Ecto neural progenitor cell (in vitro differentiated cells): ENCODE measurements at regions not wholly inside any gene's neighbourhood (a gene's known extent, or its start where the extent isn't known, plus 50 kb on each side); places are given as distances from the start of the nearest gene placed in this dataset.
"Not testable (repeated sequence)": the region's sequence is repeated elsewhere in the genome, so short reads cannot be mapped to it uniquely, and the experiment has no call there.

Experiments
- DNase-seq: peaks from one replicate; pipeline ENCODE4 v3.0.0-alpha.2; 2018; ENCODE audit warnings: low spot score

DNA sequence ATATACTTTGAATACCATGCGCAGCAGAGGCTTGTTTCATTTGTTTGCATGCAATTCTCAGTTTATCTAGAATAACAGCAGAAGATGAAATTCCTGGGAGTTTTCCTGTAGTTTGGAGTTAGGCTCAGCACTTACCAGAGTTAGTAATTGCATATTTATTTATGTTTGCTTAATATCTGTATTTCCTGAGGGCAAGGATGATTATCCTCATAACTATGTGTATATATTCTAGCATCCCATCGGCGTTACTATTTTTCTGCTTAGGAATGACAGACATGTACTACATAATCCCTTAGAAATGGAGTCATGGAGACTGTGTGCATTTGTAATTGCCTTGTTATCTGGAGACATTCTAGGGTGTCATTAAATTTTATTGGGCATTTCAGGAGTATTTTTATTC is 1184.8 kb downstream of the DTWD2 start:
- no peak for DNase-seq

DNA sequence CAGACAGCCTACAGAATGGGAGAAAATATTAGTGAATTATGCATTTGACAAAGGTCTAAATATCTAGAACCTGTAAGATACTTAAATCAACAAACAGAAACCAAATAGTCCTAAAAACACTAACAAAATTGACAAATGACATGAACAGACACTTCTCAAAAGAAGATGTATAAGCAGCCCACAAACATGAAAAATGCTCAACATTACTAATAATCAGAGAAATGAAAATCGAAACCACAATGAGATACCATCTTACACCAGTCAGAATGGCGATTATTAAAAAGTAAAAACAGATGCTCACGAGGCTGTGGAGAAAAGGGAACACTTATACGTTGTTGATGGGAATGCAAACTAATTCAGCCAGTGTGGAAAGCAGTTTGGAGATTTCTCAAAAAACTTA is 1186.8 kb downstream of the DTWD2 start:
- DNase-seq = no peak

DNA sequence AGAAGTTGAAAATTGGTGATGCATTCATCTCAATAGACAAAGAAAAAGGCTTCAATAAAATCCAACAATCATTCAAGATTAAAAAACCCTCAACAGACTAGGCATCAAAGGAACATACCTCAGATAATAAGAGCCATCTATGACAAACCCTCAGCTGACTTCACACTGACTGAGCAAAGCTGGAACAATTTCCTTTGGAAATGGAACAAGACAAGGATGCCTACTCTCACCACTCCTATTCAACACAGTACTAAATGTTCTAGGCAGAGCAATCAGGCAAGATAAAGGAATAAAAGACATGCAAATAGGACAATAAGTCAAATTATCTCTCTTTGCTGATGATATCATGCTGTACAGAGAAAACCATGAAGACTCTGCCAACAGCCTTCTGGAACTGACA is 1188.1 kb downstream of the DTWD2 start:
- no peak for DNase-seq

DNA sequence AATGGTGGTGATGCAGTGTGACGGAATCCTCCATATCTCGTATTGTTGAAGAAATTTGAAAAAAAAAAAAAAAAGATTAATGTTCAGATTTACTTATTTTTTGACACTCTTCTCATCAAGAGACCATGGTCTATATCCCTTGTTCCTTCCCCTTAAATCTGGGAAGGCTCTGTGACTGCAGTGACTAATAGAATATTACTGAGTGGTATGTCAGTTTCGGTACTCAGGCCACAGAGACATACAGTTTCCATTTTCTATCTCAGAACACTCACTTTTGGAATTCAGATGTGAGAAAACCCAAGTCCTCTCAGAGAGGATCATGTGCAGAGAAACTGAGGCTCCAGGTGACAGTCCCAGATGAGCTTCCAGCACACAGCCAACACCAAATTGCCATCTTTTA is 1193.5 kb downstream of the DTWD2 start:
- DNase-seq = no peak

DNA sequence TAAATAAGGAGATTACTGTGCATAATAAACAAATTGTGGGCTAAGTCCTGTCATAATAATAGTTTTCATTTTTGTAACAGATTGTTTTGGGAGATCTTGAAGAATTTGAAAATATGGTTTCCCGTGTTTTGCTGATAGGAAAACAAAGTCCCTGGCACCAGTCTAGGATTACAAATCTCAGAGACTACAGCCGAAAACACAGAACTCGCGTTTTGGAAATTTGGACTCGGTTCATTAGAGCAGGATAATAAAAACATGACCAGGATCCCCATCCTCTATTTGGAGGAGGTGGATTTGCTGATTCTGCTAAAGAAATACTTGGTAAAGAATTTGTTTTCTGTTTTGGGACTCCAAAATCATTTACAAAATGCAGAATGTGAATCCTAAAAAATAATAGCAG is 1194.4 kb downstream of the DTWD2 start:
- no peak for DNase-seq

DNA sequence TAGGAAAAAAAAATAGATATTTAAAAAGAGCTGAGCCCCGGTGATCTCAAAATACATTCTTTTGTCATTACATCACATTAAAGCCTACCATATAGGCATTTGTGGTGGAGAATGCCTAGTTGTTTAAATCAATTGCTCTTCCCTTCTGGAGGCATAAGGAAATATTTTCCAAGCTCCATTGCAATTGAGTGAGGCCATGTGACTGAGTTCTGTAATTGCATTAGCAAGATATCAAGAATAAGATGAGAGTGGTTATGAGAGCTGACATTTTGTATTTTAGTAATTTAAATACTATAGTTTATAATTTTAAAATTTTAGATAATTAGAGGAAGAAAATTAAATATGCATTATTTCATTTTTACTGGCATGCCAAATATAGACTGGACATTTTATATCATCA is 1195.9 kb downstream of the DTWD2 start:
- DNase-seq = no peak

DNA sequence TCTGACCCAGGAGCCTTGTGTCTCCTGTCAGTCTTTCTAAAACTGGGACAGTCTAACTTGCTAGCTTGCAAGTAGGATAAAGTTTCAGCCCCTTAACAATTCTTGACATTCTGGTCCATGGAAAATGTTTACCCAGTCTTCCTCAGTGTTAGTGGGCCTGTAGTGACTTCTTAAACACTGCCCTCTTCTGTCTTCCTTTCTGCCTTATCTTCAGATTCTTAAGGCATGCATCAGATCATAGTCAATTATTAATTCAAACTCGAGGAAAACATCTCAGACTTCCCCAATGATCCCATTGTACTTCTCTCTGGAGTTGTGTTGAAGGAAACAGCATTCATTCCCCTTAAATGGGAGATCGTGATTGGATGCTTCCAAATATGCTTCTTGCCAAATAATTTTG is 1199.8 kb downstream of the DTWD2 start:
- DNase-seq = no peak

DNA sequence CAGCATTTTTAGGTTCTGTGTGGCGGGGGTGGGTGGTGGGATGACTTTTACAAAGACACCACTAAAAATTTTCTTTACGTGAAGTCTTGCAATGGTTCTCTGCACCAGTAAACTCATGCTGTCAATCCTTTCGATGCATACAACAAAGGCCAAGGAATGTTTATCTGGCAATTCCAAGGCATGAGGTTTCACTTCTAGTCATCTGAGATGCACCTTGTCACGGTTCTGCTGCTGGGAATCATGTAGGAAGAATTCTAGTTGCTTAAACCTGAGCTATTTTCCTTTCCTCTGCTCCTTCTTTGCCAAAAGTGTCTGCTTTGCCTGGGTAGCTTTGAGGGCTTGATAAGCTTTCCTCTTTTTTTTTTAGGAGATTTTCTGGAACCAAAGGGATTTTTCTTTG is 1204.5 kb upstream of the SEMA6A start:
- DNase-seq = no peak

DNA sequence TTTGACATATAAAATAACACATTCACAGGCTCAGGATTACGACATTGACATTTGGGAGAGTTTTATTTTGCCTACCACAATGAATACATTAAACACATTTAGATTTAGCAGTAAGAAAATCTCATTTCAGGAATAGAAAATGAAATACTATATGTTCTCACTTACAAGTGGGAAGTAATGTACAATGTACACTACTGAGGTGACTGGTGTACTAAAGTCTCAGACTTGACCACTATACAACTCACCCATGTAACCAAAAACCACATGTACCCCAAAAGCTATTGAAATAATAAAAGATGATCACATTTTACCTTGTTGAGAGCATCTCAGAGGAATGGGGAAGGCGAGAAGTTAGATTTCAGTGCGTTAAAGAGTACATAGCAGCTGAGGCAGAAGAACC is 1202.4 kb upstream of the SEMA6A start:
- no peak for DNase-seq

DNA sequence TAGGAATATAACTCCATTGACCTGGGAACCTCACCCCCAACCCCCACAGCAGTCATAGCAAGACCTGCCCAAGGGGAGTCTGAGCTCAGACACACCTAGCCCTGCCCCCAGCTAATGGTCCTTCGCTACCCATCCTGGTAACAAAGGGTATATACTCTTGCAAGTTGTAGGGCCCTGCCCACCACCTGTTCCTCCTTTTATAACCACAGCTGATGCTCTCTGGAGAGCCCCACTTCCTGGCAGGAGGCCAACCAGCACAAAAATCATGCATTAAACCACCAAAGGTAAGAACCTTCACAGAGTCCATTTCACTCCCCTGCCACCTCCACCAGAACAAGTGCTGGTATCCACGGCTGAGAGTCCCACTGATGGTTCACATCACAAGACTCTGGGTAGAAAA is 1195.3 kb upstream of the SEMA6A start:
- no peak for DNase-seq

DNA sequence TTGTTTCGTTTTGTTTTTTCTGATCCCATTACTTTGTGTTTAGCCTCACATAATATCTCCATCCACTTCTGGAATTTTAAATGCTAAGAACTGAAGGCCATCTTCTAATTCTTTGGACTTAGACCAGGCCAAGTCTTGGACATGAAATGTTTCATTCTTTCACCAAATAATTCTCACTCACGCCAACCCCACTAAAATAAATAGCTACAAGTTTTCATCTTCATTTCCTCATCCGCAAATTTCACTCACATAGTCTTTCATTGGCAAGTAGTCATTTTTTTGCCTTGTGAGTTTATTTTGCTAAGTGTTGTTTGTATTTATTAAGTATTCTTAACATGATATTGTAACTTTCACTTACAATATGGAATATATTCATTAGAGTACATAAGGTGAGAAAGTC is 1188.6 kb upstream of the SEMA6A start:
- DNase-seq = no peak

DNA sequence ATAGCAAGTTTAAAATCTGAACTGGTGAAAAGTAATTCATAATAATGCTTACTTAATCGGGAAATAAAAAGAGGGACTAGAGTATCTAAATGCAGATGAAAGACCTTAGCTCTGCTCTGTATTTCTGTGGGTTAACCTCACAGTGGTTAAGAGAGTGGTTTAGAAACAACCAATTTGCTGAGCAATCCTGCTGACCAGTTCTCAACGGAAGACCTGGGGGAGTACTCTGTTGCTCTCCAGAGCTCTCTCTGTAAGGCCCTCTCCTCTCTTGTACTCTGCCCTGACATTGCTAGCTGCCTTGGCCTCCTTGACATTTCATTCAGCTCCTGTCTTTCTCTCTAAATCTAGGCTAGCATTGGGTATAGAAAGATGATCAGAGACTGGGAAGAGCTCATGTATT is 1186.6 kb upstream of the SEMA6A start:
- no peak for DNase-seq

DNA sequence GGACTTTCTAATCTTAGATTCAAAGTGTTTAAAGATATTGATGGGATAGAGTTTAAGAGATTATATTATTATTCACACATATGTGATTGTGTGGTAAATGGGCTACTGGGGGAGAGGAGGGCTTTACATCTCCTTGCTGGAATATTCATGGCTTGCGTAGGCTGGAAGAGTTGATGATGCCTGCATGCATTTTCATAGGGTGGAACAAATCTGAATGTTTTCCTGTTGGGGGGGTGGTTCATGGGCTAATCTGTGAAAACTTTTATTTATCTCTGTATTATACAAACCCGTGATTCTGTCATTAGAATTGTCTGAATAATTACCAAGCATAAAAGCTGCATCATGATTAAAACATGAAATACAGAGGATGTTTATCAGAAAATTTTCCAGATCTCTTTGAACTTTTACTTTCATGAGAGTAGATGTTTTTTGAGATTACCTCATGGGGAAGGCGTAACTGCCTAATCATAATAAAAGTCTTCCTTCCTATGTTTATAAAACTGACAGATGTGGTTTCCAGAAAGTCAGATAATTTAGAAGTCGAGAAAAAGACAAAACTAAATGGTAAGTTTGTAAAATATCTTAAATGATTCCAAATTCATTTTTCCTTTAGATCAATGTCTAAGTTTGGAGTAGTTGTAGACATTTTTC is 1185.4 kb upstream of the SEMA6A start:
- DNase-seq = no peak

DNA sequence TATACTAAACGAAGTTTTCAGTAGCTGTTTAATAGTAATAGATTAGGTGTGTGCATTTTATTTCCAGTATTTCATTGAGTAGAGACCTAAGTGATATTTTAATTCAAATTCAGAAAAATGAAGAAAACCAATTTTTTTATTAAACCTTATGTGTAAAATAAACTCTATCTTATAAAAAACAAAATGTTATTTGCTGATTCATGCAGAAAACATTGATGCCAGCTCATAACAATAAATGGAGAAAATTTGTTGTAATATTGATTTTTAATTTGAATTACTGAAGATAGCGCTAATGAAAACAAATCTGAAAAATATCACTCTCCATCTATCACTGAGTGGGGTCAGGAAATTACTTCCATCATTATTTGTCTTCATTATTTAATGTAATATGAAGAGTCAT is 1177.8 kb upstream of the SEMA6A start:
- DNase-seq = no peak

DNA sequence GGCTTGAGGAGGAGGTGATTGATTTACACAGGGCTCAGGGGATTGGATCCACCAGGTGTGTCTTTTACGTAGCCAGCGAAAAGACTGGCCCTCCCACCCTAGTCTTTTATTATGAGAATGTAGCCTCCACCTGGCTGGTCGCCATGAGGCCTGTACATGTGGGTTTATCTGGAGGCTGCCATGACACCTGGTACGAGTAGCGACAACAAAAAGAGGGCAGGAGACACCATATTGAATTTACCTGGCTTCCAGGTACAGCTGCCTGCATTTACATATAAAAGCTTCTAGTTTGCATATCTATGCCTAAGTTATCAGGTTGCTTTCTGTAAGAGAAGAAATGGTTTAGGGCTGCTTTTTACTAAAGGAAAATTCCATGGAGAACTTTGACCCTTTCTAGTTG is 1173.7 kb upstream of the SEMA6A start:
- no peak for DNase-seq

DNA sequence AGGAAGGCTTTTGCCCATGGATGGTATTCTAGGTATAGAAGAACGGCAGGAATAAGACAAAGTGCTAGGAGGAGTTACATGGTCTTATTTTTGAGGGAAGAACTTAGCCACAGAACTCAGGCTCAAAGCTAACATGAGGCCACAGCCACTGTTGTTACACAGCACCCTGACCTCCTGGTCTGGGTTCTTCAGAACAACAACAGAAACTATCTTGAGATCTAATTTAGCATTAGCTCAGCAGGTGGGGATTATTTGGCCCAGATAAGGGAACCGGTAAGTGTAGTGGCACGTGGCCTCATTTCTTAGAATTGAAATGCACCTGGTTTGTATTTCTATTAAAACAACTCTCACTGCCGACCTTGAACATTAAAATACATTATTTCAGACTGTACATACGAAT is 1168.7 kb upstream of the SEMA6A start:
- DNase-seq = no peak

DNA sequence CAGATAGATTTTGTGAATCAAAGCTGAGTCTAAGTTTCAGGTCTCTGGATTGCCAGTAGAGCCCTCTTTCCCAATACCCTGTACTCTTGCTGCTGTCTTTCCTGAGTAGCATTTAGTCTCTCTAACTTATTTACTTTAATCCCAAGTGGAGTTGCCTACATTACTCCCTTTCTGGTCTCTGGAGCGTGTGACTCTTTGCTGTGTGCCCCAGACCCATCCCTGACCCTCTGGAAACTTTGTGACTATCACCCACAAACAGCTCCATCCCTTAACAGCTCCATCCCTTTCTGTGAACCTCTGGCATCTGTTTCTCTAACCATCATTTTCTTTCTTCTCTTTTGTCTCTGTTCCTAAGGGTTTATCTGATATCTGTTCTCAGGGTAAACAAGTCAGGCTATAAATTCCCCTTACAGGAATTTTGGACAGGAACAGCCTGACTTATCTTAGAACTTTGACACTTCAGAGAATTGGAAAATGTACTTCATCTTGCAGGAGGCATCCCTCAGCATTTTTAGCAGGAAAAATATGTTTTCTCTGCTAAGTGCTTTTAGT is 1167.1 kb upstream of the SEMA6A start:
- DNase-seq = no peak

DNA sequence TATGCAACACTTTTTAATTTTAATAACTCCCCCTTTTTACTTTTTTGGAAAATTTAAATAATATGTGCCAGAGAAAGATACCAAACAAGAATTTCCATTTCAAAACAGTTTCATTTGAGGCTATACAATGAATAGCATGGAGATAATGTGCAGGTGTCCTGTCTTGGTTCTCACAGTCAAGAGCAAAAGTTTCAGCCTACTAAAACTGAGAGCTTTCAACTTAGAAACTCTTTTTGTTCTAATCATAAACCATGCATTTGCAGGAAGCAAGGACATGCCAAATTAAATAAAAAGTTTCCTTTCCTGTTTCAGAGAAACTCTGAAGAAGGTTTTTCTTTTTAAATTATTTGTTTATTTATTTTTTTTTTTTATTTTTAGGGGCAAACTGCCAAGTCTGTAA is 1165.6 kb upstream of the SEMA6A start:
- DNase-seq = no peak

DNA sequence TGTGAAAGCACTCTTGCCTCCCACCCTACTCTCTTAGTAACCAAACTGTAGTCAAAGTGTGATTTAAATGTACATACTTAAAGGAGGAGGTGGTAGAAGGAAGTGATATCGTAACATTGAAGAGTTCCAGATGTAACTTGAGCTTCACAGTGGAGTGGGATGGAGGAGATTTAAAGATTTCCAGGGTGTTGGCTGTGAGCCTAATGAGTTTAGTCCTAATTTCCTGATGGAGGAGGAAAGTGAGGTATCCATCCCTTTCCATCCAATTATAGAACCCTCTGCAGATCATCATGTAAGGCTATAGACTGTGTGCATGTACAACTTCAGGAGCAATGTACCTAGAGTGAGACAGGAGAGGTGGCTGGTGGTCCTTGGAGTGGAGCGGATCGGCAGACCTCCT is 1163.9 kb upstream of the SEMA6A start:
- no peak for DNase-seq

DNA sequence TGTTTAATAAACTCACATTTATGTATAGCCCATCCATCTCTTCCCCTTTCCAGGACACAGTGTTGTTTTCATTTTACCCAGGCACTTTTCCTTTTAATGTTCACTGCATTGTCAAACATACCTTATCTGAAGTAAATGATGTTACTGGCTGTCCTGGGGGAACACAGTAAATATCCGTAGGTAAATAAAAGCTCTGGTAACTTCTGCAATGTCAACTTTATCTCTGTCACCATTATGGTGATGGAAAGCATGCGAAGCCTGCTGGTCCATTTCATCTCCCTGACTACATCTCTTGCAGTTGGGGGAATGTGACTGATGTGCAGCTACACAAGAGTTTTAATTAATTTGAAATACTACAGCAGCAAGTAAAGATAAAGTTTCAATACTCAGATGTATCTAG is 1162.1 kb upstream of the SEMA6A start:
- DNase-seq = no peak

DNA sequence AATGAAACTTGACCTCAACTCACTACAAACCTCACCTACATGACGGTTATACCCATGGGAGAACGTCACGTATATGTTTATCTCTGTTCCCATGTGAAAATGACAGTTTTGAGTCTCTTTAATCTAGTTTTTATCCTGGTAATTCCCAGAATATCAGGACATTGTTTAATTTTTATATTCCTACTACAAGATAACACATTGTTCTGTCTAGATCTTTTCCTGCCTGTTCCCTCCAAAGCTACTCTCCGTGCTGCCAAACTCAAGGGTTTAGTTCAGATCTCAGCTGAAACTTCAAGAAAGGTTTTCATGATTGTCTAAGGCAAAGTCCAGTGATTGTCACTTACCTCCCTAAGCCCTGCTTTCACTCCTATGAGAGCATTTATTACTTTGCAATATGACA is 1159.4 kb upstream of the SEMA6A start:
- no peak for DNase-seq

DNA sequence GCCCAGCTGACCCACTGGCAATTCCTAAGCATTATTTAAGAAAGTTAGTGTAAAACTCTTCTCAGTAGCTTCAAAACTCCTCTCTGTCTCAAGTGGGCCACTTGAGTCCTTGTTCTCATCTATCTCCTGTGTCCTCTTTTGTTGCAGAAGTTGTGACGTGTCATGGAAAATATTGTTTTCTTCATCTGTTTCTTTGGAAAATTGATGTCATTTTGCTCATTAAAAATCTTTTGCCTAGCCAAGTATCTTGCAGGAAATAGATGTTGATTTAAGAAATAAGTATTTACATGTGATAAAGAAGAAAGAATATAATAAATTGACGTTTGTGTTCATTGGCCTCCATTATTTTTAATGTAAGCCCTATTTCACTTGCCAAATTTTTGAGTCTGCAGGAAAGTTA is 1158.4 kb upstream of the SEMA6A start:
- DNase-seq = no peak

DNA sequence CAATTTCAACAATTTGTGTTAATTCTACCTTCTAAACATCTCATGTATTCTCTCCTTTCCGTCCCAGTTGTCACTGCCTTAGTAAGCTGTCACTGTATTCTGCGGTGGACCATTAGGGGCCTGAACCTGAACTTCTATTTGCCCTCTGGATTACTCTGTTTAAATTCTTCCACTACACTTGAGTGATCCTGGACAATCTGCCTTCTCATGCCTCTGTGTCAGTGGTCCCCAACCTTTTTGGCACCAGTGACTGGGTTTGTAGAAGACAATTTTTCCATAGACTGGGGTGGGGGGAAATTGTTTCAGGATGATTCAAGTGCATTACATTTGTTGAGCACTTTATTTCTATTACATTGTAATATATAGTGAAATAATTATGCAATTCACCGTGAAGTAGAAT is 1157.6 kb upstream of the SEMA6A start:
- DNase-seq = no peak

DNA sequence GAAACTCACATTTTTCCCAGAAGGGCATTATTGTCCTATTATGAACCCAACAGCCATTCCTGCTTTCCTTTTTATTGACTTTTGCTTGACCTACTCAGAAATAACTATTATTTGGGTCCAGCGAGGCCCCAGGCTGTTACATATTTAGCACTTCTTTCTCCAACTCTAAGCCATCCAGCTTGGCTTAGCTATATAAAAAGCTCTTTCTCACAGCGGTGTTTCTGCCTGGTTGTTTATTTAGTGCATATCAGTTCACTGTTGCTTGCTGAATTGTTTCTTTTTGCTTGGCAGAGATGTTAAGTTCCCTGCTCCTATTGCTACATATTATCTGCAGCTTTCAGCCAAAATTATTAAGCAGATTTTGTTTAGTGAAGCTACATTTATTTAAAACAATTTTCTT is 1156.8 kb upstream of the SEMA6A start:
- DNase-seq = no peak

DNA sequence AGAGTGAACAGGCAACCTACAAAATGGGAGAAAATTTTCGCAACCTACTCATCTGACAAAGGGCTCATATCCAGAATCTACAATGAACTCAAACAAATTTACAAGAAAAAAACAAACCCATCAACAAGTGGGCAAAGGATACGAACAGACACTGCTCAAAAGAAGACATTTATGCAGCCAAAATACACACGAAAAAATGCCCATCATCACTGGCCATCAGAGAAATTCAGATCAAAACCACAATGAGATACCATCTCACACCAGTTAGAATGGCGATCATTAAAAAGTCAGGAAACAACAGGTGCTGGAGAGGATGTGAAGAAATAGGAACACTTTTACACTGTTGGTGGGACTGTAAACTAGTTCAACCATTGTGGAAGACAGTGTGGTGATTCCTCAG is 1146.2 kb upstream of the SEMA6A start:
- not testable (repeated sequence) for DNase-seq
